GM19324 (cell line): ENCODE measurements at regions not wholly inside any gene's neighbourhood (a gene's known extent, or its start where the extent isn't known, plus 50 kb on each side); places are given as distances from the start of the nearest gene placed in this dataset.

Experiments
- ATAC-seq: cut with Tn5 transposase; IDR thresholded peaks from one replicate; pipeline ENCODE4 v1.9.1; 2021; ENCODE audit warnings: mild to moderate bottlenecking, moderate library complexity; ENCODE audit not compliant: unreplicated experiment, low FRiP score

DNA sequence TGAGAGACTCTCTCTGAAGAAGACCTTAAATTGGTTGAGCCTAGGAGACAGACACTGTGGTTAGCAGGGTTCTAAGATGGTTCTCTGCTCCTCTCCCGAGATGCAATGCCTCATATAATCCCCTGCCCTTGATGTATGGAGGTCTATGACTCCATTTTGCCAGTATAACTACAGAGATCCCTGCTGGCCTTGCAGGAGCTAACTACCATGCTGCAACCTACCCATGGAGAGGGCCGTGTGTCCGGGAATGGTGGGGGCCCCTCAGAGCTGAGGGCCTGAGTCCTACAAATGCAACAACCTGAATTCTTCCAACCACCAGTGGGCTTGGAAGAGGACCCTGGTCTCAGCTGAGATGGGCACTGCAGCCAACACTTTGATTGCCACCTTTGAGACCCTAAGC, 388.0 kb downstream of the SETD4 start:
- no peak for ATAC-seq

DNA sequence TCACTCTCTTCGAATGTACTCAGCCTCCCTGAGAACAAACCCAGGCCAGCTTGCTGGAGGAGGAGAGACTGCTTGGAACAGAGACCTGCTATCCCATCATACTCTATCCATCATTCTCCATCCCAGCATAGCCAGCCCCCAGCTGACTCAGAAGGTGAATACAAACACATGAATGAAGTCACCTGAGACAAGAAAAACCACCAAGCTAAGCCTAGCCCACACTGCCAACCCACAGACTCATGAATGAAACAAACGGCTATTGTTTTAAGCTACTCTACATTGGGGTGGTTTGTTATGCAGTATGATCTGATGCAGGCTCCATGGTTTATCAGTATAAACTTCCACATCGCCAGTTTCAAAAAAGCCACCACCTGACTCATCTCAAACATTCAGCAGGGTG, 395.6 kb downstream of the SETD4 start:
- no peak for ATAC-seq

DNA sequence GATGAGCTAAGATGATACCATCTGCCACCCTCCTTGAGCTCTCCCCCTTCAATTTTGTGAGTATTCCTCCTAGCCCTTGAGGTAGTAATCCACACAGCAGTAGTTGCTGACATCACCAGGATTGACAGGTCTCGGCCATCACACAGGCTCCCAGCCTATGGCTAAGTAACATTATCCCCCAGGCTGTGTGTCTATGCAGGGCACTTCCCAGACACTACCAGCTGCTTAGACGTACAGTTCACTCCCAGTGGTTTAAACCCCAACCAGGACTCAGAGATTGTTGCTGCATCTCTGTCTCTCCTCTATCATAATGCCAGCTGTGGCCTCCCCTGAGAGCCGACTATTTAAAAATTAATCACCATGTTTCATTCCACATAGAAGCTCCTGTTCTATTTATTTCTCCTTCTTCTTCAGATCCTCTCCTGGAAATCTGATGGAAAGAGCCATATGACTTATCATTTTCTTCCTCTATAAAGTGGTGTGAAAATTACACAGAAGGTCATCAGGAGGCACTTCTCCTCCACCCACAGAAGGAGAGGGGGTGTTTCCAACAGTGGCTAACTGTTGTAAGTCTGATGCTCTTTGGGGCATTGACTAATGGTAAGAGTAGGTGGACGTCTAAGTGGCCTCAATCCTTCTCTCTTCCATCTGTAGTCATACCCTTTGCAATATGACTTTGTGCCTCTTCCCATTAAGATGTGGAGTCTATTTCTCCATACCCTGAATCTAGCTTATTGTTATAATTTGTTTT, 396.3 kb downstream of the SETD4 start:
- no peak for ATAC-seq

DNA sequence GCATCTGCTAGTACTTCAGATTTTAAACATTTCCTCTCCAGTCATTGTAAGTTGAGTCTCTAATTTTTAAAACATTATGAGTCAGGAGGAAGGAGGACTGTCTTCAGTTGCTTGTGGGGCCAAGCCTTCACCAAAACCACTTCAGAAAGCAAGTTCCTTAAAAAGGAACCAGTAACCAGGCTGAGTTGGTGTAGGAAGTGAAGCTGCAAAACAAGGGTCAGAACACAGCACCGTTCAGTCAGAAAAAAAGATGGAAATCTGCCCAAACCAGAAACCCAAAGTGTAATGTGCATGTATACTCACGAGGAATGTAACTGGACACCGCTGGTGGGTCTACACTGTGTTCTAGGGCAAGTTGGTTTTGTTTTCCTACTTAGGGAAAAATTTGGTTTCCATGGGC, 402.1 kb downstream of the SETD4 start:
- no peak for ATAC-seq

DNA sequence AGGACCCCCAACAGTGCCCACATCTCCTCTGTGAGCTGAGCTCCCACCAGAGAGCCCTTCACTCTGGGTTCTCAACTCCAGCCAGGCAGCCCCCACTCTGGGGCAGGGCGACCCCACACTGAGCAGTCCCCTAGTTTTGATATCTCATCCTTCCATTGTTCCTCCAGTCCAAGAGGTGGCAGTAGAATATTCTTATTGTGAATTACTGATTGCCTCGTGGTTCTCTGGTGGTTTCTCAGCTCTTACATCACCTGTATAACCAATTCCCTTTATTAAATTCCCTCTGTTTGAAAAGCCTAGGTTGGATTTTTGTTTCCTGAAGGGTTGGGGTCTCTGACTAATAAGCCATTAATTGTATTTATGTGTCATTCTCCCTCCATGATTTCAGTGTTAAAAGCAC, 407.5 kb downstream of the SETD4 start:
- no peak for ATAC-seq

DNA sequence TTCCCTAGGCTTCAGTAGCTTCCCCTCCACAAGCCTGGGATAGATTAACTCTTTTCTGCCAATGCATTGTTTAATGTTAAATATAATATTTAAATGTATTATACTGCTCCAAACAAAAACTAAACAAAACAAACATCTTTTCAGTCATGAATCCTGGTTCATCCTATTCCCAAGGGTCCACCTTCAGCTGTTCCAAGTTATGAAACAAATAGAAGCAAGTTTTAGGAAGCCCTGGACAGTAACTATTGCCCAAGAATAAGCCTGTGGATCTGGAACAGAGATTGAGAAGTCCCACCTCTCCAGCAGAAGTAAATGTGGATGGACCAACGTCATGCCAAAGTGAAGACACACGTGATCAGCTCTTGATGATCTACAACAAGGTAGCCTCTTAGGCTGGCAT, 408.1 kb downstream of the SETD4 start:
- ATAC-seq, result no peak

DNA sequence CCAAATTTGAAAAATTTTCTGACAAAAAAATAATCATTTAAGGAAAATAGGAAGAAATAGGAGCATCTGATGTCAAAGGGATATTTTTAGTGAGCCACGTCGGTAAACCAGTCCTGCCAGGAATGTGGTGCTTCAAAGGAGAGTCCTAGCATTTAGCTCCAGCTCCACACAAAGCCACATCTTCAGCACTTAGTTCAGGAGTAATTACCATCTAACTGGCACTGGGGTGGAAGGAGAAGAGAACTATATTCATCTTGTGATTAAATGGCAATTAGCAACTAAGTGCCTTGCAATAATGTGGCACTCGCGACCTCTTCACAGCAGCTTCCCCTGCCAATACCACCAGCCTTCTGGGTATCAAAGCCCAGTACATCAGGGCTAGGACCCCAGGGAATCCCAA, 409.1 kb downstream of the SETD4 start:
- ATAC-seq, result no peak

DNA sequence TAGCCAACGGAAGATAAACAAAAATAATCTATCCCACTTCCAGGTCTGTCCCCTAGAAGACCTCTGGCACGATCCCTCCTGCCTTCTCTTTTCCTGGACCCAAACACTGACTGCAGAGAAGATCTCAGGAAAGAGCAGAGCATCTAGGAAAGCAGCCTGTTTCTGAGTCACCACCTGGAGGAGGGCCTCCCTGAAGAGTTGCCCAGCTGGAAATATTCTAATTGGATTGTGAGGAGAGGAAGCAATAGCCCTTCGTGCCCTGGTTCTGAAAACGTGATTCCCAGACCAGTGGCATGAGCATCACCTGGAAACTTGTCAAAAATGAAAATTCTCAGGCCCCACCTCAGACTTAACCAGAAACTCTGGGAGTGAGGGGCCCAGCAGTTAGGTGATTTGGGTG, 411.1 kb downstream of the SETD4 start:
- no peak for ATAC-seq

DNA sequence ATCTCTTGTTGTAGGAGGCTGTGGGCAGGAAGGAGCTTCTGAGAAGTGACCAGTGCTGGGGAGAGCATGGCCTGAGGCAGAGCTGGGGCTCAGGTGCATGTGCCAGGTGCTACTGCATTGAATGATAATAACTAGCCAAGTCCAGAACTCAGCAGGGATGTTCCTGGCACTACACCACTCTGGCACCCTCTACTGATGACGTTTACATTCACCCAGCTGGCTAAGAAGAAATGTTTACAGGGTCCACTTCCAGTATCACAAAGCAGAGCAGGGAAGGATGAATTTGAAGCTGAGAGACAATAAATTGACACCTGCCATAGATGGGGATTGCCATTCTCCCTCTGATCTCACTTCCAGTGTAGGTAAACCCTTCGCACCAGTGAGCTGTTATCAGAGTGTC, 411.8 kb downstream of the SETD4 start:
- no peak for ATAC-seq

DNA sequence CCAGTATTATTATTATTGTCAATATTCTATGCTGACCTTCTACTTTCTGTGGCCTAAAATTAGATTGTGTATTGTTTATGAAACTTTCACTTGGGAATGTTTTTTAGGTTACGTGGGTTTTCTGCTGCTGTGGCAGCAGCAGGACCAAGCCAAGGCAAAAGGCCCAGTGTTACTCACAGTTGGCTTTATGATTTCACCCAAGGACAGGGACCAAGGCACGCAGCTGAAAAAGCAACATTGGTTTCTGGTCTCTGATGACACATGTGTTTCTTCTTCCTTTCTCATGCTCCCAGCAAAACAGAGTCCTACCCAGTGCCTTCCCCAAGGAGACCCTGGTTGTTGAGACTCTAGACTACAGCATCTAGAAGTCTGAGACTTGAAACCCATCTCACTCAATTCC, 413.7 kb downstream of the SETD4 start:
- ATAC-seq, result no peak

DNA sequence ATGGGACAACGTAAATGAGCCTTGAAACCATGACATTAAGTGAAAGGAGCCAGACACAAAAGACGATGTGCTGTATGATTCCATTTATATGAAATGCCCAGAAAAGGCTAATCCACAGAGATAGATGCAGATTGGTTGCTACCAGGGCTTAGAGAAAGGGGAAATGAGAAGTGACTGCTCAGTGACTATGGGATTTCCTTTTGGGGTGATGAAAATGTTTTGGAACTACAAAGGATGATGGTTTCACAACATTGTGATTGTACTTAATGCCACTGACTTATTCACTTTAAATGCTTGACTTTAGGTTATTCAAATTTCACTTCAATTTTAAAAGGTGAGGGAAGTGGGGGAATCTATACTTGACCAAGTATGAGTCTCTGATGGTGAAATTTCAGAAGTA, 414.3 kb downstream of the SETD4 start:
- no peak for ATAC-seq

DNA sequence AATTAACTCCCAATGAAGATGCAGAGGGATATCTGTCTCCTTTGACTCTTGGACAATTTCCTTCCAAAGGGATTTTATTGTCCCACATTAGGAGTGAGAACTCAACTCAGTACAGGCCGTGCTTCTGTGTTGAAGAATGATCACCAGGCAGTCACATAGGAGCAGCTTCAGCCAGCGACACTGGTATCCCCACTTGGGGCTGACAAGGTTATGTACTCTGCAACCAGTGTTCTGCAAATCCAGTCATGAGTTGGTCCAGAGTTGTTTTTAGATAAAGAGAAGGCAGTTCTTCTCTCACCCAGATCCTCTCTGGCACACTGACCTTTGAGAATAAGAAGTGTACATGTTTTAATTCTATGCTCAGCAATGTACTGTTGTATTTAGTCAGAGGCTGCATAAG, 415.8 kb downstream of the SETD4 start:
- no peak for ATAC-seq

DNA sequence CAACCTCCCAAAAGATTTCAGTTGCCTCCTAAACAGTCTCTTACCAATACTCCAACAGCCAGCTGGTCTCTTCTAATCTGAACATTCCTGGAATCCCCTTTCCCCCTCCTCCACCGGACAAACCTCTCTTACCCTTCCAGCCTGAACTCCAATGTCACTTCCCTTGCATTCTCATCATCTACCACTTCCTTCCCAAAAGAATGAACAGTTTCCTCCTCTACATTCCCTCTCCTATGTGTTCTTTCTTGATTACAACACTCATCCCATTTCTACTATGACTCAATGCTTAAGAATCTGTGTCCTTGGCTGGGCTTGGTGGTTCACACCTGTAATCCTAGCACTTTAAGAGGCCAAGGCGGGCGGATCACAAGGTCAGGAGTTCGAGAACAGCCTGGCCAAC, 417.1 kb downstream of the SETD4 start:
- no peak for ATAC-seq

DNA sequence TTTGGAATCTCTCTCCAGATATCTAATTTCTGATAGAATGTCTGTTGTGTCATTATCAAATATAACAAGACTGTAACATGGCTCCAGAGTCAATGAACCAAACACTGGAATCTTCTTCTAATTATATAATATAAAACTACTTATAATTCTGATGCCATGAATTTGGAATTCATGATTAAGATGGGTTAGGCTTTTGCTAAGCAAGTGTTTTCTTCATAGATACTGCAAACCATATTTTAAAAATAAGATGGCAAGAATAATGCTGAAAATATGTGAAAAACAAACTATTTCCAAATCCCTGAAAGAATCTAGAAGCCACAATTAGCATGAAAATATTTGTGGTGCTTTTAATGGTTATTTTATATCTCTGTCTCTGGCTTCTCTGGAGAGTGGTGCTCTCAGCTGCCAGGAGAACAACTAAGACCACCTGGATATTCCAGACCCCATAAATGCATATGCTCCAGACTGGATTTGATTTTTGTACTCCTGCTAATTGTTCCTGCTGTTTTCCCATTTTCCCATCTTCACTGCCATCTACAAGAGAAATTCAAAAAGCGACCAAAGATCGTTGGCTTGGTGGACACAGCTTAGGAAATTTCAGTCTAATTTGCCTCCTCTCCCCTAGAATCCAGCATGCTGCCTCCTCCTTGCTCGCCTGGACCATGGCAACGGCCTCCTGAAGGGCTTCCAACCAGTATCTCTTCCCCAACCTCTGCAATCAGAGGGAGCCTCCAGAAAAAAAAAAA, 418.9 kb downstream of the SETD4 start:
- ATAC-seq, result no peak

DNA sequence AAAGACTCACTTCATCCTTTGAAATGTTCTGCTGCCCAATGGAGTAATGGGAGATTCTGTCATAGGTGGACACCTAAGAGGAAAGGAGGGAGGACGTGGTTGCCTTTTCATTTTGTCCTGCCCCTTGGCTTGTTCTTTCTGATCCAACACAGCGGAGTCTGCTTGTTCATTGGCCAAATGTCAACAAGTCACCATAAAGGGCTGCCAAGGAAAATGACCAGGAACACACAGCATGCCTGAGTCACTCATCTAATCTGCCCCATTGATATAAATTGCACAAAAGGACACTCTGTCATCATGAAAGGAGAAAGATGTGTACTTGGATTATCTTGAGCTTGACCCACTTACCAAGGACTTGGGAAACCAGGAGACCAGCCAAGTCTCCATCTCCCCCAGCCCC, 422.9 kb downstream of the SETD4 start:
- ATAC-seq, result no peak

DNA sequence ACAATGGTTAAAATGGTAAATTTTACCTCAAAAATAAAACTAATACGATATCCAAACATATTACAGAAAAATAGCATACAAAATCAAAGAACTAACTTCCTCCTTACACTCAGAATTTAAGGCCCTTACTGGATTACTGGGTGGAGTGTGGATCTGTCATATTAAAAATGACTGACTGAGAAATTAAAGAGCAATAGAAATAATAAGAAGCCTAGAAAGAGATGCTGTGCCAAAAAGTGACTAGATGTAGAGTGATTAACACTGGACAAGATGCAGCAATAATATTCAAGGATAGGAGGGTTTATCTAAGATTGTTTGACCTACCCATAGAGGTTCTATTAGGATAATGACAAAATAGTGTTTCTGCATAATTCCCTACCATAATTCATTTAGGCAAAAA, 424.3 kb downstream of the SETD4 start:
- ATAC-seq, result no peak

DNA sequence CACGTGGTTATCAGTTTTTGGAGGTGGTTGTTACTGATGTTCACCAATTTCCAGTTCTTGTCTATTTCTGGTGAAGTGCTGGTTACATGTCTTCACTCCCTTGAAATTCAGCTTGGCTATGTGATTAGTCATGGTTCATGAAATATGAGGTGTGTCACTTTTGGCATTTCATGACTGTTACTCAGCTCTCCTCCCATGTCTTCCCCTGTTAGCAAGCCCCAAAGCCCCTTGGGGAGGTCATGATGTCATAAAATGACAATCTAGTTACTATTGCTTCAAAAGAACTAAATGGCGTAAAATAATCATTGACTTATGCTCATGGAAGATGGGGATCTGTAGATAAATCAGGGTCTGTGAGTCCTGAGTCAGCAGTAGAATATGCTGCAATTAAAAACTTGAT, 425.1 kb downstream of the SETD4 start:
- ATAC-seq, result no peak

DNA sequence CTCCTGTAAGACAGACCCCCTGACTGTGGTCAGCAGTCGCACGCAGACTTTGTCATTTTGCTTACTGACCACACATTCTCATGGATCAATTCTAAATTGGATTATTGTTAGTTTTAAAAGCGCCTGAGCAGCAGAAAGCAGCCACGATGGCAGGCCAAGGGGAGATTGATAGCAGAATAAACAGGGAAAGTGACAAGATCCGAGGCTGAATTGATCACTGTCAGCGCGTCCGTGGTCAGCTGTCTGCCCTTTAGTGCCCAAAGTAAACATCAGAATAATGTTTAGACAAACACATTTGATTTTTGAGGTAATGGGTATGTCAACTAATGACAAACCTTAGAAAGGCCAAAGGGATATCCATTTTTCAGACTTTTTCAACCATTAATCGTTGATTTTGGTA, 426.8 kb downstream of the SETD4 start:
- no peak for ATAC-seq

DNA sequence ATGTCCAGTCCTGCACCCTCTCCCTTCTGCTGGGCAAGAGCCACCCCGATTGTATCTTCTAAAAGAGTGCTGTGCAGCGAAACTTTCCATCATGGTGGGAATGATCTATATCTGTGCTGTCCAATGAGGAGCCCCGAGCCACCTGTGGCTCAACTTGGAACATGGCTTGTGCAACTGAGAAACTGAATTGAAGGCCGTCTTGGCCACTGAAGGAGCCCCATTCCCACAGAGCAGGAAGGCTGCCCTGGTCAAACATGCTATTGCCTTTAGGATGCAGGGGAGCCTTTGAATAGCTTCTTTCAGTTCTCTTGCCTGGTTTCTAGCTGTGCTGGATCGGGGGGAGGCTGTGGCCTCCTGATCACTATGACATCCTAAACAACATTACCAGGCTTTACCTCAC, 427.6 kb downstream of the SETD4 start:
- no peak for ATAC-seq

DNA sequence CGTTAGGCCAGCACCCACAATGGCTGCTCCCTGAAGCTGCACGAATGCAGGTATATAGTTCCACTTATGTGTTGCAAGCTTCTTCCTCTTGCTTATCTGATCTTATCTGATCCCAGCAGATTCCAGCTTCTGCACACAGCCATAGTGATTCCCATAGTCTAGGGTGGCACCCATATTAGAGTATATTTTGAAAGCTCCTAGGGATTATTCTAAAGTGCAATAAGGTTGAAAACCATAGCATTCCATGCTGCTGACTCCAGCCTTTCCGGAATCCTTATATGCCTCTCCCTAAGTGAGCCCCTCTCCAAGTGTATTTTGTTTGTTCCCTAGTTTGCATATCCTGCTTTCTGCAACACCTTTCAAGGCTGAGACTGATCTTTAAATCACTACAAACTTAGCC, 432.0 kb downstream of the SETD4 start:
- ATAC-seq, result no peak

DNA sequence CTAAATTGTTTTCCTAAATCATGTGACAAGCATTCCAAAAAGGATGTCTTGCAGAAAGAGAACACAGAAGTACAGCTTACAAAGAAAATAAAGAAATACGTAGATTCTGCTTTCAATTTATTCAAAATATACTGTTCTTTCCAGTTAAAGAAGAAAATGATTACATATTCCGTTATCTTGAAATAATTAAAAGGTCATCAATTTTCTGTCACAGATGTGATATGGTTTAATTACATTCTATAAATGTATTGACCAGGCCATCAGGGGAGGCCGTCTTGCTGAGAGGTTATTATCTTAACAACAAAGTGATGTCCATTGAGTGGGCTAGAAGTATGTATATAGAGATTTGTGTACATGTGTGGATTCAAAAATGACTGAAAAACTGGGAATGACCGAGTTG, 432.9 kb downstream of the SETD4 start:
- no peak for ATAC-seq

DNA sequence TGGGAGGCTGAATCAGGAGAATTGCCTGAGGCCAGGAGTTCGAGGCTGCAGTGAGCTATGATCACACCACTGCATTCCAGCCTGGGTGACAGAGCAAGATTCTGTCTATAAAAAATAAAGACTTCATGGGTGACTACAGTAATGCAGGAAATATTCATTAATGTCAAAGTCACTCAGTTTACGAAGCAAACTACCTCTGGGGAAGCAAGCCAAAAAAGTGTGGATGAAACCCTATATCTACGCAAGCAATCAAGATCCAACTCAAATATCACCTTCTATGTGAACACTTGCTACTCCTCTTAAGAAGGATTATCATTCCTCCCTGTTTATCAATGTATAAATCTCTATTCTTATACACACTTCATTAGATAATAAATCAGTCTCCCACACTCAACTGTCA, 434.8 kb downstream of the SETD4 start:
- no peak for ATAC-seq
